MM.1S (cell line): ENCODE measurements at regions not wholly inside any gene's neighbourhood (a gene's known extent, or its start where the extent isn't known, plus 50 kb on each side); places are given as distances from the start of the nearest gene placed in this dataset.

Experiments used
- CTCF ChIP-seq: fragments of 300-600 bp; sonication (generic); IDR thresholded peaks from 2 replicates; pipeline ENCODE4 v1.5.1; 2016; ENCODE audit warnings: antibody characterized with exemption, low read length, mixed read lengths
- EZH2 ChIP-seq: fragments of 300-600 bp; sonication (generic); optimal IDR thresholded peaks from 2 replicates; pipeline ENCODE3; 2017; ENCODE audit warnings: low read depth, mild to moderate bottlenecking, antibody characterized with exemption, low read length, mixed read lengths

GRCh38 chr4:4952273-4952672 is 67.0 kb downstream of the CYTL1 start:
- no peak for TF ChIP-seq CTCF
- TF ChIP-seq EZH2: no peak
